ENCODE measurements at regions not wholly inside any gene's neighbourhood (a gene's known extent, or its start where the extent isn't known, plus 50 kb on each side); places are given as distances from the start of the nearest gene placed in this dataset.
A peak's percentile ranks its signal among the peaks of the same experiment; 100 is the strongest.
"Not testable (repeated sequence)": the region's sequence is repeated elsewhere in the genome, so short reads cannot be mapped to it uniquely, and the experiment has no call there.

- Histone ChIP-seq H3K27ac (ENCODE audit: low read depth in 2 of 2, low read length in 2 of 2) (no peak overlapping the region), H3K27me3 (ENCODE audit: control insufficient read depth, insufficient read depth, low read length) (no peaks in the 10 kb centered on the region), H3K9ac (ENCODE audit: low read length in 3 of 3) (no peak overlapping the region), H3K4me3 (ENCODE audit: low read length in 3 of 3) (no peak overlapping the region), H3K9me3 (ENCODE audit: control insufficient read depth in 2 of 3, insufficient read depth in 1 of 3, low read length in 3 of 3) (no peaks in the 10 kb centered on the region), H3K36me3 (ENCODE audit: control insufficient read depth in 2 of 3, insufficient read depth in 3 of 3, low read length in 3 of 3) (no peaks in the 10 kb centered on the region), H3K4me1 (ENCODE audit: control insufficient read depth in 2 of 3, insufficient read depth in 2 of 3, low read depth in 1 of 3, low read length in 3 of 3) (no peaks in the 10 kb centered on the region)
- DNase-seq (peak in 2 of 5 donors; percentile 12 to 14), FAIRE-seq (no peak)
- intact Hi-C loops (cut with DNase I): no loop called here
- TF ChIP-seq CTCF (IDR thresholded peaks at IDR 0.05; ENCODE audit: borderline replicate concordance, extremely low read depth, insufficient read depth): no peak
Measured at GRCh38 chr14:28831126-28831525, 64.5 kb downstream of the FOXG1 start.

- H3K9ac ChIP-seq (ENCODE audit: low read length in 3 of 3); H3K27me3 ChIP-seq (ENCODE audit: control insufficient read depth, insufficient read depth, low read length); H3K36me3 ChIP-seq (ENCODE audit: control insufficient read depth in 2 of 3, insufficient read depth in 3 of 3, low read length in 3 of 3); H3K4me1 ChIP-seq (ENCODE audit: control insufficient read depth in 2 of 3, insufficient read depth in 2 of 3, low read depth in 1 of 3, low read length in 3 of 3); H3K9me3 ChIP-seq (ENCODE audit: control insufficient read depth in 2 of 3, insufficient read depth in 1 of 3, low read length in 3 of 3); H3K4me3 ChIP-seq (ENCODE audit: low read length in 3 of 3); H3K27ac ChIP-seq (ENCODE audit: low read depth in 2 of 2, low read length in 2 of 2); intact Hi-C loops (cut with DNase I); FAIRE-seq; DNase-seq: not testable (repeated sequence)
Measured at GRCh38 chr14:28842569-28842968, 76.0 kb downstream of the FOXG1 start.

GRCh38 chr14:28867571-28867970, 101.0 kb downstream of the FOXG1 start:
- H3K36me3 ChIP-seq (ENCODE audit: control insufficient read depth in 2 of 3, insufficient read depth in 3 of 3, low read length in 3 of 3): no peaks in the 10 kb centered on the region
- no peak overlapping the region for H3K9ac ChIP-seq (ENCODE audit: low read length in 3 of 3)
- no peak for FAIRE-seq
- DNase-seq: no peak
- H3K27ac ChIP-seq (ENCODE audit: low read depth in 2 of 2, low read length in 2 of 2): no peak overlapping the region
- H3K4me3 ChIP-seq (ENCODE audit: low read length in 3 of 3): no peak overlapping the region
- H3K9me3 ChIP-seq (ENCODE audit: control insufficient read depth in 2 of 3, insufficient read depth in 1 of 3, low read length in 3 of 3): peaks cover 0 to 3% (median 0%) of the 10 kb centered on the region in 3 donors
- intact Hi-C loops (cut with DNase I): no loop called here
- no peaks in the 10 kb centered on the region for H3K4me1 ChIP-seq (ENCODE audit: control insufficient read depth in 2 of 3, insufficient read depth in 2 of 3, low read depth in 1 of 3, low read length in 3 of 3)
- H3K27me3 ChIP-seq (ENCODE audit: control insufficient read depth, insufficient read depth, low read length): no peaks in the 10 kb centered on the region
- TF ChIP-seq CTCF (IDR thresholded peaks at IDR 0.05; ENCODE audit: borderline replicate concordance, extremely low read depth, insufficient read depth): no peak

- no peak overlapping the region for H3K4me3 ChIP-seq (ENCODE audit: low read length in 3 of 3)
- peaks cover 0 to 1% (median 0%) of the 10 kb centered on the region in 3 donors for H3K9me3 ChIP-seq (ENCODE audit: control insufficient read depth in 2 of 3, insufficient read depth in 1 of 3, low read length in 3 of 3)
- no peak for TF ChIP-seq CTCF (IDR thresholded peaks at IDR 0.05; ENCODE audit: borderline replicate concordance, extremely low read depth, insufficient read depth)
- no peaks in the 10 kb centered on the region for H3K4me1 ChIP-seq (ENCODE audit: control insufficient read depth in 2 of 3, insufficient read depth in 2 of 3, low read depth in 1 of 3, low read length in 3 of 3)
- no peak overlapping the region for H3K27ac ChIP-seq (ENCODE audit: low read depth in 2 of 2, low read length in 2 of 2)
- H3K9ac ChIP-seq (ENCODE audit: low read length in 3 of 3): no peak overlapping the region
- no peak for DNase-seq
- intact Hi-C loops (cut with DNase I): no loop called here
- no peaks in the 10 kb centered on the region for H3K27me3 ChIP-seq (ENCODE audit: control insufficient read depth, insufficient read depth, low read length)
- no peak for FAIRE-seq
- H3K36me3 ChIP-seq (ENCODE audit: control insufficient read depth in 2 of 3, insufficient read depth in 3 of 3, low read length in 3 of 3): no peaks in the 10 kb centered on the region
Measured at GRCh38 chr14:28870033-28870564, 103.5 kb downstream of the FOXG1 start.
